ENCODE measurements at regions not wholly inside any gene's neighbourhood (a gene's known extent, or its start where the extent isn't known, plus 50 kb on each side); places are given as distances from the start of the nearest gene placed in this dataset.
A peak's percentile ranks its signal among the peaks of the same experiment; 100 is the strongest.

GRCh38 chr3:177300842-177301241 is 103.6 kb upstream of the TBL1XR1 start:
- no peak for DNase-seq
- TF ChIP-seq, protein P1, sequence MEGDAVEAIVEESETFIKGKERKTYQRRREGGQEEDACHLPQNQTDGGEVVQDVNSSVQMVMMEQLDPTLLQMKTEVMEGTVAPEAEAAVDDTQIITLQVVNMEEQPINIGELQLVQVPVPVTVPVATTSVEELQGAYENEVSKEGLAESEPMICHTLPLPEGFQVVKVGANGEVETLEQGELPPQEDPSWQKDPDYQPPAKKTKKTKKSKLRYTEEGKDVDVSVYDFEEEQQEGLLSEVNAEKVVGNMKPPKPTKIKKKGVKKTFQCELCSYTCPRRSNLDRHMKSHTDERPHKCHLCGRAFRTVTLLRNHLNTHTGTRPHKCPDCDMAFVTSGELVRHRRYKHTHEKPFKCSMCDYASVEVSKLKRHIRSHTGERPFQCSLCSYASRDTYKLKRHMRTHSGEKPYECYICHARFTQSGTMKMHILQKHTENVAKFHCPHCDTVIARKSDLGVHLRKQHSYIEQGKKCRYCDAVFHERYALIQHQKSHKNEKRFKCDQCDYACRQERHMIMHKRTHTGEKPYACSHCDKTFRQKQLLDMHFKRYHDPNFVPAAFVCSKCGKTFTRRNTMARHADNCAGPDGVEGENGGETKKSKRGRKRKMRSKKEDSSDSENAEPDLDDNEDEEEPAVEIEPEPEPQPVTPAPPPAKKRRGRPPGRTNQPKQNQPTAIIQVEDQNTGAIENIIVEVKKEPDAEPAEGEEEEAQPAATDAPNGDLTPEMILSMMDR (IDR thresholded peaks at IDR 0.05; ENCODE audit: unreplicated experiment) = no peak
- CTCF ChIA-PET = interaction anchor here (0.6 to 1.6 kb wide), 8 partner anchors 38 to 605 kb away, joined by 3 to 10 read pairs (median 5); no protein-coding TSS in a partner anchor
- Mint-ChIP-seq H3K27me3 (ENCODE audit: unreplicated experiment) (no peaks in the 10 kb centered on the region), H3K36me3 (ENCODE audit: insufficient read depth, unreplicated experiment) (no peaks in the 10 kb centered on the region), H3K4me3 (ENCODE audit: low read depth, unreplicated experiment) (peak overlapping the region; percentile 50), H3K4me1 (ENCODE audit: low read depth, unreplicated experiment) (peaks cover 39% of the 10 kb centered on the region), H3K27ac (ENCODE audit: unreplicated experiment) (peak overlapping the region; percentile 86), H3K9me3 (ENCODE audit: low read depth, unreplicated experiment) (no peaks in the 10 kb centered on the region)
- intact Hi-C loops (cut with micrococcal nuclease; ENCODE audit: unreplicated experiment) = loop anchor here (2.0 to 5.0 kb wide), 5 partner anchors 58 to 249 kb away; no protein-coding TSS in a partner anchor
- BruUV-seq (replicated peaks) = TSS peak; percentile 90

- intact Hi-C loops (cut with micrococcal nuclease; ENCODE audit: unreplicated experiment) = no loop called here
- no peak for DNase-seq
- CTCF ChIA-PET = interaction anchor here (0.6 kb wide), 1 partner anchor 97 kb away, joined by 3 read pairs; no protein-coding TSS in a partner anchor
Observed at GRCh38 chr3:177306252-177306651, 109.0 kb upstream of the TBL1XR1 start.

GRCh38 chr3:177307391-177307790 is 110.1 kb upstream of the TBL1XR1 start:
- TF ChIP-seq, protein P1 (IDR thresholded peaks at IDR 0.05; ENCODE audit: unreplicated experiment) = no peak
- Mint-ChIP-seq H3K4me1 (ENCODE audit: low read depth, unreplicated experiment) (peaks cover 19% of the 10 kb centered on the region), H3K36me3 (ENCODE audit: insufficient read depth, unreplicated experiment) (no peaks in the 10 kb centered on the region), H3K4me3 (ENCODE audit: low read depth, unreplicated experiment) (no peak overlapping the region), H3K27ac (ENCODE audit: unreplicated experiment) (no peak overlapping the region), H3K27me3 (ENCODE audit: unreplicated experiment) (no peaks in the 10 kb centered on the region), H3K9me3 (ENCODE audit: low read depth, unreplicated experiment) (no peaks in the 10 kb centered on the region)
- no TSS peak for BruUV-seq (replicated peaks)
- intact Hi-C loops (cut with micrococcal nuclease; ENCODE audit: unreplicated experiment) = no loop called here
- CTCF ChIA-PET = no interaction called here
- DNase-seq = no peak

More at GRCh38 chr3:177306252-177306651, 109.0 kb upstream of the TBL1XR1 start:
- TF ChIP-seq, protein P1 (IDR thresholded peaks at IDR 0.05; ENCODE audit: unreplicated experiment) = no peak
- no peaks in the 10 kb centered on the region for H3K27me3 Mint-ChIP-seq (ENCODE audit: unreplicated experiment)
- no peaks in the 10 kb centered on the region for H3K9me3 Mint-ChIP-seq (ENCODE audit: low read depth, unreplicated experiment)
- BruUV-seq (replicated peaks) = no TSS peak
- H3K27ac Mint-ChIP-seq (ENCODE audit: unreplicated experiment) = no peak overlapping the region
- no peak overlapping the region for H3K4me3 Mint-ChIP-seq (ENCODE audit: low read depth, unreplicated experiment)
- peaks cover 19% of the 10 kb centered on the region for H3K4me1 Mint-ChIP-seq (ENCODE audit: low read depth, unreplicated experiment)
- H3K36me3 Mint-ChIP-seq (ENCODE audit: insufficient read depth, unreplicated experiment) = no peaks in the 10 kb centered on the region

DNA sequence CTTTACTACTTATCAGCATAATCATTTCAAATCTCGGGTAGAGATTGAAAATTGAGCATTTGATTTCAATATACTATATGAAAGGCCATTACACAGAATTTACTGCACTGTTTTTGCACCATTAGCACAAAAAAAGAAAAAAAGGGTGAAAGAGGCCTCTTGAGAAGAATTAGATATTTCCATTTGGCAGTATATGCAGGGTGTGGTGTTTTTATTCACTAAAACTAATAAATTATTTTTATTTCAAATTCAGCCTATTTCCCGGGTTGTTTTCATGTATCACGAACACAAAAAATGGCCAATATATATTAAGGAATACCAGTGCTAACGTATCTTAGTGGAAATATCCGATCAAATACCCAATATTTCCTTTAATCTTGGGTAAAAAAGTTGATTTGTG is 110.5 kb upstream of the TBL1XR1 start:
- no peak for DNase-seq
- H3K4me3 Mint-ChIP-seq (ENCODE audit: low read depth, unreplicated experiment) = no peak overlapping the region
- H3K27me3 Mint-ChIP-seq (ENCODE audit: unreplicated experiment) = no peaks in the 10 kb centered on the region
- peaks cover 19% of the 10 kb centered on the region for H3K4me1 Mint-ChIP-seq (ENCODE audit: low read depth, unreplicated experiment)
- no peaks in the 10 kb centered on the region for H3K36me3 Mint-ChIP-seq (ENCODE audit: insufficient read depth, unreplicated experiment)
- no peak overlapping the region for H3K27ac Mint-ChIP-seq (ENCODE audit: unreplicated experiment)
- intact Hi-C loops (cut with micrococcal nuclease; ENCODE audit: unreplicated experiment) = no loop called here
- no peaks in the 10 kb centered on the region for H3K9me3 Mint-ChIP-seq (ENCODE audit: low read depth, unreplicated experiment)
- BruUV-seq (replicated peaks) = no TSS peak
- CTCF ChIA-PET = no interaction called here
- TF ChIP-seq, protein P1 (IDR thresholded peaks at IDR 0.05; ENCODE audit: unreplicated experiment) = no peak

Measured in Calu3 (cell line).